ENCODE measurements at regions not wholly inside any gene's neighbourhood (a gene's known extent, or its start where the extent isn't known, plus 50 kb on each side); places are given as distances from the start of the nearest gene placed in this dataset.

GRCh38 chr3:110485389-110485788 is 586.2 kb upstream of the NECTIN3 start:
- TF ChIP-seq POLR2AphosphoS5 (IDR thresholded peaks at IDR 0.05; ENCODE audit: borderline replicate concordance, low read depth, low read length) = no peak
- TF ChIP-seq FOXP2 (optimal IDR thresholded peaks at IDR 0.05; ENCODE audit: control extremely low read depth, extremely low read length, insufficient read depth) = no peak
- TF ChIP-seq EZH2 (IDR thresholded peaks at IDR 0.05) = no peak

Measured in SK-N-MC (cell line).